ENCODE measurements at regions not wholly inside any gene's neighbourhood (a gene's known extent, or its start where the extent isn't known, plus 50 kb on each side); places are given as distances from the start of the nearest gene placed in this dataset.

DNA sequence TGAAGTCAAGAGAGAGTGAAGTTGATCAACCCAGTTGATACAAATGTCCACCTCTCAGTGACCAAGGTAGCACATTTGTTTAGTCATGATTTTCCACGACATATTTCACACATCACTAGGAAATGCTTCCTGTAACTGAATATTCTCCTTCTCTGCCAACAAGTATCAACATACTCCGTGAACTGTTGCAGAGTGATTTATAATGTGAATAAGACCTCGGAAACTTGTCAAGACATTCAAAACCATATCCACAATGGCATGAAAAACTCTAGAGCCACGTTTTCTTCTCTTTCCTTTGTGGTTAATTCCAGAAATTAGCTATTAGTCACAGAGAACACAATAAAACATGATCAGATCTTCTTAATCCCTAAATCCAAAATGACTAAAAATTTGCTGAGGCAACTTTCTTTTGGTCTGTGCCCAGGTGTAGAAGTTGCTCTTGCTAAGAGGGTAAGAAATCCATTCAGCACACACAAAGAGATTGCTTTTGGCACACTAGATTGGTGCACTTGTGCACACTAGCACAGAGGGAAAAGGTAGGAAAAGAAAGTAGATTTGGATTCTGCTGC lies 244.3 kb upstream of the NRIP1 start:
- no peak overlapping the region for H3K56ac ChIP-seq (ENCODE audit: insufficient read length, low read depth, low read length)
- TF ChIP-seq CTCF (conservative IDR thresholded peaks at IDR 0.05), result no peak
- H2AFZ ChIP-seq (ENCODE audit: low read length), result no peak overlapping the region
- no peak overlapping the region for H2BK120ac ChIP-seq (ENCODE audit: low read depth, low read length, poor library complexity, severe bottlenecking)
- no peak overlapping the region for H4K91ac ChIP-seq (ENCODE audit: insufficient read length, low read depth, low read length)
- no peaks in the 10 kb centered on the region for H3K27me3 ChIP-seq (ENCODE audit: insufficient read depth, low read length)
- no peak overlapping the region for H3K18ac ChIP-seq (ENCODE audit: insufficient read length, low read depth, low read length)
- H3K36me3 Mint-ChIP-seq (ENCODE audit: insufficient read depth in 1 of 3, low read depth in 3 of 3), result no peaks in the 10 kb centered on the region
- no peaks in the 10 kb centered on the region for H3K79me2 ChIP-seq (ENCODE audit: insufficient read depth, low read length)
- H3K4me2 ChIP-seq (ENCODE audit: insufficient read depth, insufficient read length, low read length), result no peak overlapping the region
- H3T11ph ChIP-seq (ENCODE audit: low read length), result no peak overlapping the region
- H2BK12ac ChIP-seq (ENCODE audit: insufficient read length, low read depth, low read length), result no peak overlapping the region
- no peak overlapping the region for H2BK5ac ChIP-seq (ENCODE audit: insufficient read length, low read length)
- no peak for DNase-seq
- H4K8ac ChIP-seq (replicated peaks; ENCODE audit: insufficient read length, low read depth, low read length), result no peak overlapping the region
- no peaks in the 10 kb centered on the region for H3K9me3 Mint-ChIP-seq
- H3K27ac Mint-ChIP-seq, result no peak overlapping the region
- no peak overlapping the region for H3K4me3 Mint-ChIP-seq
- H3K27me3 Mint-ChIP-seq (ENCODE audit: low read depth), result no peaks in the 10 kb centered on the region
- no peak overlapping the region for H3K27ac ChIP-seq (ENCODE audit: insufficient read length, low read depth, low read length)
- peaks cover under 1% of the 10 kb centered on the region; the same call in 1 of the 2 replicates for H3K4me1 ChIP-seq (ENCODE audit: insufficient read depth, low read length)
- no peak overlapping the region for H3K4ac ChIP-seq (ENCODE audit: low read depth, low read length)
- H3K79me1 ChIP-seq (ENCODE audit: insufficient read depth, low read depth, low read length, poor library complexity, severe bottlenecking), result no peaks in the 10 kb centered on the region
- no peaks in the 10 kb centered on the region for H3K23me2 ChIP-seq (ENCODE audit: insufficient read length, low read depth, low read length, poor library complexity, severe bottlenecking)
- H3K9ac ChIP-seq (ENCODE audit: extremely low read depth, insufficient read length, low read length), result no peak overlapping the region
- H4K20me1 ChIP-seq (ENCODE audit: control insufficient read depth, insufficient read depth, insufficient read length), result no peaks in the 10 kb centered on the region
- no CpG with 5 or more reads among the region's 4 CpGs for WGBS (ENCODE audit: extremely low coverage, insufficient read length, low lambda C conversion rate)
- no peak overlapping the region for H4K5ac ChIP-seq (ENCODE audit: insufficient read length, low read depth, low read length)
- no peaks in the 10 kb centered on the region for H3K9me3 ChIP-seq (ENCODE audit: control insufficient read depth, low read depth, low read length)
- no peak overlapping the region for H3K14ac ChIP-seq (ENCODE audit: insufficient read depth, low read length)
- no peak overlapping the region for H2AK5ac ChIP-seq (ENCODE audit: insufficient read length, low read length)
- no peak overlapping the region for H3K23ac ChIP-seq (ENCODE audit: insufficient read length, low read depth, low read length)
- no peak overlapping the region for H2BK15ac ChIP-seq (ENCODE audit: low read depth, low read length)
- peaks cover 3% of the 10 kb centered on the region in 2 experiments for H3K4me1 Mint-ChIP-seq
- H2BK20ac ChIP-seq (ENCODE audit: low read depth, low read length, poor library complexity, severe bottlenecking), result no peak overlapping the region
